ENCODE measurements at regions not wholly inside any gene's neighbourhood (a gene's known extent, or its start where the extent isn't known, plus 50 kb on each side); places are given as distances from the start of the nearest gene placed in this dataset.

DNA sequence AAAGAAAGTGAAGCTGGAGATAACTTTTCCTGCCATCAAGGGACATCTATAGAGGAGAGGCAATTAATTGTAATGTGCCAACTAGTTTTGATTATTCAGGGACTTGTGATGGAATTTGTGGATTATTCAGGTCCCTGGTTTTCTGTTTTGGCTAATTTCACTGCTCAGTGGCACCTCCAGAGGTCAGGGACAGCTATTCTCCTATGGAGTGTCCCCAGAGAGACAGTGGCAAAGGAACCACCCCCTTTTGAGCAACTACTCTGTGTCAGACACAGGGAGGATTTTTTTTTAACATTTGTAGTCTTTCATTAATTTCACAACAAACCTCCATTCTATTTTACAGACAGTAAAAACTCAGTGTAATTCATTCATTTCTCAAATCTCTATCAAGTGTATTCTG lies 206.0 kb upstream of the SPRED2 start:
- no peak overlapping the region for H3K4me3 ChIP-seq
- DNase-seq (ENCODE audit: low spot score in 2 of 2), result no peak
- no peaks in the 10 kb centered on the region for H3K4me1 ChIP-seq
- intact Hi-C loops (cut with DNase I), result no loop called here
- no peaks in the 10 kb centered on the region for H3K36me3 ChIP-seq
- H3K27ac ChIP-seq, result no peak overlapping the region
- TF ChIP-seq, protein P1, sequence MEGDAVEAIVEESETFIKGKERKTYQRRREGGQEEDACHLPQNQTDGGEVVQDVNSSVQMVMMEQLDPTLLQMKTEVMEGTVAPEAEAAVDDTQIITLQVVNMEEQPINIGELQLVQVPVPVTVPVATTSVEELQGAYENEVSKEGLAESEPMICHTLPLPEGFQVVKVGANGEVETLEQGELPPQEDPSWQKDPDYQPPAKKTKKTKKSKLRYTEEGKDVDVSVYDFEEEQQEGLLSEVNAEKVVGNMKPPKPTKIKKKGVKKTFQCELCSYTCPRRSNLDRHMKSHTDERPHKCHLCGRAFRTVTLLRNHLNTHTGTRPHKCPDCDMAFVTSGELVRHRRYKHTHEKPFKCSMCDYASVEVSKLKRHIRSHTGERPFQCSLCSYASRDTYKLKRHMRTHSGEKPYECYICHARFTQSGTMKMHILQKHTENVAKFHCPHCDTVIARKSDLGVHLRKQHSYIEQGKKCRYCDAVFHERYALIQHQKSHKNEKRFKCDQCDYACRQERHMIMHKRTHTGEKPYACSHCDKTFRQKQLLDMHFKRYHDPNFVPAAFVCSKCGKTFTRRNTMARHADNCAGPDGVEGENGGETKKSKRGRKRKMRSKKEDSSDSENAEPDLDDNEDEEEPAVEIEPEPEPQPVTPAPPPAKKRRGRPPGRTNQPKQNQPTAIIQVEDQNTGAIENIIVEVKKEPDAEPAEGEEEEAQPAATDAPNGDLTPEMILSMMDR (IDR thresholded peaks at IDR 0.05), result no peak
- no peaks in the 10 kb centered on the region for H3K9me3 ChIP-seq
- no peaks in the 10 kb centered on the region for H3K27me3 ChIP-seq

DNA sequence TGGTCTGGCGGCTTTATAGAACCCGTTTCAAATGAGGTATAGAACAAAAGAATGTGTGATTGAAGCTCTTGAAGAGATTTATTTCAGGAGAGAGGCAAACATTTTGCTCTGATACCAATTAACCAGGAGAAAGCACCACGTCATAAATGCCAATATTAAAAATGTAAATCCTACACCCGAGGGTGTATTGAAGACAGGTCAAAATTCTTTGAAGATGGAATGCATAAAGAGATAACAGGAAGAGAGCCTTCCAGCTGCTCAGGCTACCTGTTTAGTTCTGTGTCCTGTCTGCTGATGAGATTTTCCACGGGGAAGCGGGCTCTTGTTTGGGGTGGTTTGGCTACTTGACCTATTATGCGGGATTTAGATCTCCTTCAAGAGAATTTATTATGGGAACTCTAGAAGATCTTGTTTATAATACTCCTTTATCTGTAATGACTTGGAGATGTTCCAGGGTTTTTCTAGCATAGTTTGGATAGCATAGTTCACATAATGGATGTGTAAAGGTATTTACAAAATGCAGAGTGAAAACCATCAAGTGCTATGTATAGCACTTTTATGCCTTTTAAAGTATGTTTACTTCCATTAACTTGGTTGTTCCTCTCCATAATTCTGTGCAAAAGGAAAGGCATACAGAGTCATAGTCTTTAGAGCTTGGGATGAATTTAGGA lies 204.5 kb upstream of the SPRED2 start:
- Histone ChIP-seq H3K27me3 (no peaks in the 10 kb centered on the region), H3K4me1 (no peaks in the 10 kb centered on the region), H3K36me3 (no peaks in the 10 kb centered on the region), H3K27ac (no peak overlapping the region), H3K4me3 (no peak overlapping the region), H3K9me3 (no peaks in the 10 kb centered on the region)
- intact Hi-C loops (cut with DNase I), result no loop called here
- no peak for DNase-seq (ENCODE audit: low spot score in 2 of 2)
- TF ChIP-seq, protein P1 (IDR thresholded peaks at IDR 0.05), result no peak

DNA sequence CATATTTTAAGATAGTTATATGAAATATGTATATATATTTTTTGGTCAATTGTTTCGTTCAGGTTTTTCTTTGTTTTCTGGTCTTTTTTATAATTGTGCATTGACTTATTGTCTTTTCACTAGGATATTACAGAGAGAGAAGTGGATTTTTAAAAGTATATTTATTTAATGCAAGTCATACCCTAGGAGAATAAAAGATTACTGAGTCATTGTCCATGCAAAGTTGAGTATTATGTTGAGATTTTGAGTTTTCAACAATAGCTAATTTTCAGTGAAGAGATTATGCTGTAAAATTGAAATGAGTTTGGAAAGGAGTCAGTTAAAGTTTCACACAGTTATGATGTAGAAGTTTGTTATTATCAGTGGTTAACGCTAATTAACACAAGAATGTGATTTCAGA lies 203.6 kb upstream of the SPRED2 start:
- intact Hi-C loops (cut with DNase I), result no loop called here

DNA sequence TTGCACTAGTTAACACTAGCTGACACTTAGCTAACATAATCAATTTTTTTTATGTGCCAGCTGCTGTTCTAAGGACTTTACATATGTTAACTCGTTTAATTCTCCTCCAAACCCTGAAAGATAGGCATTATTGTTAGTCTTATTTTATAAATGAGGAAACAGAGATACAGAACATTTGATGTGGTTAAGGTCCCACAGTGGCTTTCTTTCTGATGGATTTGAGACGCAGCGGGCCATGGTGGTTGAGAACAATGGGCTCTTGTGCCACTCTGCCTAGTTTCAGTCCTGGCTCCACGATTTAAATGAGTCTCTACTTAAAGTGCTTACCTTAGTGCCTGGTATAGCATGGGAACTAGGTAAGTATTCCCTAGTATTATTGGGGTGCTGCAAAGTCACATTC lies 201.9 kb upstream of the SPRED2 start:
- intact Hi-C loops (cut with DNase I), result no loop called here
- no peaks in the 10 kb centered on the region for H3K36me3 ChIP-seq
- H3K4me1 ChIP-seq, result no peaks in the 10 kb centered on the region
- no peak overlapping the region for H3K27ac ChIP-seq
- no peaks in the 10 kb centered on the region for H3K27me3 ChIP-seq
- no peaks in the 10 kb centered on the region for H3K9me3 ChIP-seq
- TF ChIP-seq, protein P1 (IDR thresholded peaks at IDR 0.05), result no peak
- no peak for DNase-seq (ENCODE audit: low spot score in 2 of 2)
- H3K4me3 ChIP-seq, result no peak overlapping the region

More for the DNA sequence above, 203.6 kb upstream of the SPRED2 start:
- TF ChIP-seq, protein P1 (IDR thresholded peaks at IDR 0.05), result no peak
- Histone ChIP-seq H3K27ac (no peak overlapping the region), H3K36me3 (no peaks in the 10 kb centered on the region), H3K9me3 (no peaks in the 10 kb centered on the region), H3K27me3 (no peaks in the 10 kb centered on the region), H3K4me1 (no peaks in the 10 kb centered on the region), H3K4me3 (no peak overlapping the region)
- DNase-seq (ENCODE audit: low spot score in 2 of 2), result no peak

- no peaks in the 10 kb centered on the region for H3K36me3 ChIP-seq
- TF ChIP-seq, protein P1 (IDR thresholded peaks at IDR 0.05), result no peak
Measured at GRCh38 chr2:65630643-65631042, 198.2 kb upstream of the SPRED2 start.

GRCh38 chr2:65628156-65628555 lies 195.8 kb upstream of the SPRED2 start:
- no peak overlapping the region for H3K27ac ChIP-seq
- H3K9me3 ChIP-seq, result peaks cover 0 to 4% of the 10 kb centered on the region in 2 donors
- H3K36me3 ChIP-seq, result no peaks in the 10 kb centered on the region
- intact Hi-C loops (cut with DNase I), result no loop called here
- DNase-seq (ENCODE audit: low spot score in 2 of 2), result no peak
- H3K27me3 ChIP-seq, result no peaks in the 10 kb centered on the region
- H3K4me3 ChIP-seq, result no peak overlapping the region
- TF ChIP-seq, protein P1 (IDR thresholded peaks at IDR 0.05), result no peak
- H3K4me1 ChIP-seq, result no peaks in the 10 kb centered on the region

More at GRCh38 chr2:65630643-65631042, 198.2 kb upstream of the SPRED2 start:
- Histone ChIP-seq H3K4me3 (no peak overlapping the region), H3K9me3 (peaks cover 0 to 4% of the 10 kb centered on the region in 2 donors), H3K4me1 (no peaks in the 10 kb centered on the region), H3K27me3 (no peaks in the 10 kb centered on the region), H3K27ac (no peak overlapping the region)
- intact Hi-C loops (cut with DNase I), result no loop called here
- no peak for DNase-seq (ENCODE audit: low spot score in 2 of 2)

Data from ascending aorta (tissue), 2 donors.